GM12878 (cell line): ENCODE measurements at regions not wholly inside any gene's neighbourhood (a gene's known extent, or its start where the extent isn't known, plus 50 kb on each side); places are given as distances from the start of the nearest gene placed in this dataset.

ENCODE experiments used
- ATAC-seq: fragments of 200-7000 bp; cut with Tn5 transposase; 3 replicates; pipeline ENCODE4 v1.9.1; 2020; ENCODE audit warnings: mild to moderate bottlenecking, moderate library complexity
- BruUV-seq: library from RNA; stranded (reverse); fragments of 400-500 nt; replicated peaks from 2 replicates; lab custom pipeline; 2021; lab: Mats Ljungman, UMichigan
- CTCF ChIA-PET: fragments of 300-600 bp; sonication (Branson Sonifier 250); formaldehyde crosslinking; extraction: SDS; loops from one replicate; lab custom pipeline; 2021; ENCODE audit warnings: inconsistent platforms; lab: Yijun Ruan, JAX
- POLR2A ChIA-PET: fragments of 350-600 bp; formaldehyde crosslinking; extraction: SDS; loops from one replicate; lab custom pipeline; 2021; ENCODE audit warnings: inconsistent platforms; lab: Charles Lee
- RAD21 ChIA-PET: fragments of 300-600 bp; sonication (Branson Sonifier 250); formaldehyde crosslinking; loops from one replicate; lab custom pipeline; 2023; ENCODE audit warnings: antibody characterized with exemption; ENCODE audit not compliant: unreplicated experiment; lab: Charles Lee
- SMC1A ChIA-PET: fragments of 300-600 bp; sonication (Branson Sonifier 250); formaldehyde crosslinking; loops from one replicate; lab custom pipeline; 2023; ENCODE audit not compliant: unreplicated experiment, uncharacterized antibody; lab: Charles Lee
- DNase-seq: peaks from one replicate; pipeline ENCODE4 v3.0.0-alpha.2; 2011; ENCODE audit warnings: low read depth, low spot score
- FAIRE-seq: peaks from 3 replicates; lab custom pipeline; 2011; peaks lifted over from hg19 to GRCh38; lab: Jason Lieb, UNC
- H2AFZ ChIP-seq: 2 replicates; pipeline ENCODE4 v1.6.0; 2011; ENCODE audit warnings: low read depth, low read length, control low read depth; ENCODE audit not compliant: control insufficient read depth
- H3K27ac ChIP-seq: 2 replicates; pipeline ENCODE4 v1.5.1; 2011; ENCODE audit warnings: control low read depth; ENCODE audit not compliant: control insufficient read depth, insufficient read depth
- H3K27me3 ChIP-seq, 2 experiments: replicated peaks in 1 of 2; 2 replicates each; pipeline versions ENCODE4 v1.6.0 to v1.6.1; 2011; ENCODE audit warnings: low read length in 1 of 2; ENCODE audit not compliant: control insufficient read depth in 2 of 2, insufficient read depth in 2 of 2
- H3K36me3 ChIP-seq, 2 experiments: 2 replicates each; pipeline ENCODE4 v1.5.1; 2011; ENCODE audit warnings: low read length in 1 of 2; ENCODE audit not compliant: control insufficient read depth in 2 of 2, insufficient read depth in 2 of 2
- H3K4me1 ChIP-seq: 2 replicates; pipeline ENCODE4 v1.6.1; 2011; ENCODE audit warnings: mild to moderate bottlenecking, low read length, moderate library complexity, mixed read lengths; ENCODE audit not compliant: control insufficient read depth, insufficient read depth
- H3K4me2 ChIP-seq: 2 replicates; pipeline ENCODE4 v1.6.0; 2011; ENCODE audit warnings: control low read depth; ENCODE audit not compliant: control insufficient read depth, insufficient read depth
- H3K4me3 ChIP-seq: fragments of 200-600 bp; sonication (generic); 2 replicates; pipeline ENCODE4 v1.5.1; 2016
- H3K79me2 ChIP-seq: 2 replicates; pipeline ENCODE4 v1.6.0; 2011; ENCODE audit warnings: low read length; ENCODE audit not compliant: control insufficient read depth, insufficient read depth
- H3K9ac ChIP-seq: 2 replicates; pipeline ENCODE4 v1.8.0; 2011; ENCODE audit warnings: low read length, control low read depth, mixed read lengths; ENCODE audit not compliant: control insufficient read depth, insufficient read depth
- H3K9me3 ChIP-seq: replicated peaks from 3 replicates; pipeline ENCODE4 v1.5.1; 2011; ENCODE audit warnings: mild to moderate bottlenecking, low read length; ENCODE audit not compliant: control insufficient read depth, insufficient read depth
- H4K20me1 ChIP-seq: 2 replicates; pipeline ENCODE4 v1.6.0; 2011; ENCODE audit not compliant: control insufficient read depth, insufficient read depth
- ZNF274 ChIP-seq: IDR thresholded peaks from one replicate; pipeline ENCODE4 v1.8.0; 2011; ENCODE audit not compliant: insufficient read length, insufficient read depth
- WGBS: methylation state at CpG from one replicate; pipeline ENCODE4 v1.1.6; 2016; ENCODE audit warnings: low lambda C conversion rate; ENCODE audit not compliant: insufficient replicate concordance, insufficient coverage; ENCODE audit errors: missing lambda C conversion rate; 5-methylcytosine and 5-hydroxymethylcytosine counted together
- in situ Hi-C: fragments of 300-500 bp; cut with MboI; formaldehyde crosslinking; loops from 9 replicates; pipeline ENCODE4 v1.14.3; 2018; ENCODE audit warnings: mixed read lengths
- intact Hi-C: fragments of 100-400 bp; cut with micrococcal nuclease; formaldehyde crosslinking; loops from one replicate; pipeline ENCODE4 v1.14.2; 2022; ENCODE audit not compliant: unreplicated experiment
- TF ChIP-seq, protein P1 (sequence below): IDR thresholded peaks from 2 replicates; pipeline ENCODE4 v1.6.1; 2012; ENCODE audit warnings: low read depth, low read length, improper control_type of control experiment
- TF ChIP-seq, protein P2 (sequence below): fragments of 450-650 bp; IDR thresholded peaks from 2 replicates; pipeline ENCODE4 v1.6.1; 2017; ENCODE audit warnings: mild to moderate bottlenecking, moderate library complexity

DNA sequence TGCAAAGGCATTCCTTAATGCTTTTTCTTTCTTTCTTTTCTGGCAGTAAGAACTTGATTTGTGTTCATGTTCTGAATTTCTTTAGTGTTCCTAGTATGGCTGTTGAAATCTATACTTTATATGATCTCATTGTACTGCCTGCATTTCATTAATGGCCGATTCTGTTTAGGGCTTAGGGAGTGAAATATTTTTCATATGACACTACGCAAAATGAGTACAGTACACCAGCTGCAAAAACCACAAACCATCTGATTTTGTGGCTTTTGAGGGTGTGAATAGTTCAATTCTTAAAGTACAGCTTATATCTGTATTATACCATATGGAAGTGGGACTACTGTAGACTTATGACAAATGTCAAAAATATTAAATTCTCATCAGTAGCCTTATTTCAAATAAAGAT lies 69.1 kb upstream of the FOXP2 start:
- WGBS: 44% methylated on average over 2 of the region's 2 CpGs
- no peak for ATAC-seq
- Histone ChIP-seq H3K36me3 (no peaks in the 10 kb centered on the region), H3K79me2 (no peaks in the 10 kb centered on the region), H4K20me1 (no peaks in the 10 kb centered on the region), H3K4me1 (no peaks in the 10 kb centered on the region), H2AFZ (no peak overlapping the region), H3K27ac (no peak overlapping the region), H3K9me3 (no peaks in the 10 kb centered on the region), H3K27me3 (no peaks in the 10 kb centered on the region), H3K4me2 (no peak overlapping the region), H3K9ac (no peak overlapping the region), H3K4me3 (no peak overlapping the region)
- ChIA-PET SMC1A (no interaction called here), CTCF (no interaction called here), RAD21 (no interaction called here), POLR2A (no interaction called here)
- TF ChIP-seq ZNF274: no peak
- TF ChIP-seq, protein P1, sequence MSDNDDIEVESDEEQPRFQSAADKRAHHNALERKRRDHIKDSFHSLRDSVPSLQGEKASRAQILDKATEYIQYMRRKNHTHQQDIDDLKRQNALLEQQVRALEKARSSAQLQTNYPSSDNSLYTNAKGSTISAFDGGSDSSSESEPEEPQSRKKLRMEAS: no peak
- TF ChIP-seq, protein P2, sequence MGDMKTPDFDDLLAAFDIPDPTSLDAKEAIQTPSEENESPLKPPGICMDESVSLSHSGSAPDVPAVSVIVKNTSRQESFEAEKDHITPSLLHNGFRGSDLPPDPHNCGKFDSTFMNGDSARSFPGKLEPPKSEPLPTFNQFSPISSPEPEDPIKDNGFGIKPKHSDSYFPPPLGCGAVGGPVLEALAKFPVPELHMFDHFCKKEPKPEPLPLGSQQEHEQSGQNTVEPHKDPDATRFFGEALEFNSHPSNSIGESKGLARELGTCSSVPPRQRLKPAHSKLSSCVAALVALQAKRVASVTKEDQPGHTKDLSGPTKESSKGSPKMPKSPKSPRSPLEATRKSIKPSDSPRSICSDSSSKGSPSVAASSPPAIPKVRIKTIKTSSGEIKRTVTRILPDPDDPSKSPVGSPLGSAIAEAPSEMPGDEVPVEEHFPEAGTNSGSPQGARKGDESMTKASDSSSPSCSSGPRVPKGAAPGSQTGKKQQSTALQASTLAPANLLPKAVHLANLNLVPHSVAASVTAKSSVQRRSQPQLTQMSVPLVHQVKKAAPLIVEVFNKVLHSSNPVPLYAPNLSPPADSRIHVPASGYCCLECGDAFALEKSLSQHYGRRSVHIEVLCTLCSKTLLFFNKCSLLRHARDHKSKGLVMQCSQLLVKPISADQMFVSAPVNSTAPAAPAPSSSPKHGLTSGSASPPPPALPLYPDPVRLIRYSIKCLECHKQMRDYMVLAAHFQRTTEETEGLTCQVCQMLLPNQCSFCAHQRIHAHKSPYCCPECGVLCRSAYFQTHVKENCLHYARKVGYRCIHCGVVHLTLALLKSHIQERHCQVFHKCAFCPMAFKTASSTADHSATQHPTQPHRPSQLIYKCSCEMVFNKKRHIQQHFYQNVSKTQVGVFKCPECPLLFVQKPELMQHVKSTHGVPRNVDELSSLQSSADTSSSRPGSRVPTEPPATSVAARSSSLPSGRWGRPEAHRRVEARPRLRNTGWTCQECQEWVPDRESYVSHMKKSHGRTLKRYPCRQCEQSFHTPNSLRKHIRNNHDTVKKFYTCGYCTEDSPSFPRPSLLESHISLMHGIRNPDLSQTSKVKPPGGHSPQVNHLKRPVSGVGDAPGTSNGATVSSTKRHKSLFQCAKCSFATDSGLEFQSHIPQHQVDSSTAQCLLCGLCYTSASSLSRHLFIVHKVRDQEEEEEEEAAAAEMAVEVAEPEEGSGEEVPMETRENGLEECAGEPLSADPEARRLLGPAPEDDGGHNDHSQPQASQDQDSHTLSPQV: no peak
- FAIRE-seq: no peak
- BruUV-seq: no TSS peak
- in situ Hi-C loops (no loop called here), intact Hi-C loops (no loop called here)
- DNase-seq: no peak
